ENCODE measurements at regions not wholly inside any gene's neighbourhood (a gene's known extent, or its start where the extent isn't known, plus 50 kb on each side); places are given as distances from the start of the nearest gene placed in this dataset.

DNA sequence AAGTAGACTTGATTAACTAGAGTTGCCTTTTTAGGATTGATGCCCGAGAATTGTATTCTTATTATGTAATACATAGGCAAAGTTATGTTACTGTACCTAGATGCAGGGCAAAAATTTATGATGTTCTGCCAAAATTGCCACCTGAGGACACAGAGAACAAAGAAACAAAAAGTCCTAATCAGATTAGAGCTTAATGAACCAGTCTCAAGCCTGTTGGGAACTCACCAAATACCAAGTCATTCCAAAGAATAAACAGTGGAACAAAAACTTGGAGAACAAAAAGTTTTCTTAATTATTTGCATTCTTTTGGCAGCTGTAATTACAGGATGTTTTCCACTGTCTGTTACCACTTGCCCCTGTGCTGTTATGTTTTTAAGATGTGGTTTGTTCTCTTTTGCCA lies 154.7 kb upstream of the SGK1 start:
- POLR2A ChIA-PET: no interaction called here
- Histone ChIP-seq H3K27ac (no peak overlapping the region; a peak in 1 of 6 replicates), H3K9me3 (no peaks in the 10 kb centered on the region), H3K4me2 (no peak overlapping the region), H3K4me1 (peaks cover 21% of the 10 kb centered on the region), H3K4me3 (no peak overlapping the region)
- CTCF ChIA-PET: interaction anchor here (0.7 kb wide), 1 partner anchor 9 kb away, joined by 3 read pairs; no protein-coding TSS in a partner anchor
- DNase-seq (ENCODE audit: low read depth in 1 of 2, low spot score in 1 of 2): no peak
- WGBS (ENCODE audit: missing lambda C conversion rate): 78% methylated on average over 1 of the region's 1 CpG
- TF ChIP-seq CBX8 (IDR thresholded peaks at IDR 0.05) (no peak), EHMT2 (IDR thresholded peaks at IDR 0.05; ENCODE audit: low read depth) (no peak), CTCF (IDR thresholded peaks at IDR 0.05) (no peak), POLR2A (IDR thresholded peaks at IDR 0.05; ENCODE audit: low read length) (no peak), ESRRA (IDR thresholded peaks at IDR 0.05; ENCODE audit: borderline replicate concordance, low read length) (no peak), TP53 (CRISPR knock-in tag; IDR thresholded peaks at IDR 0.05) (no peak), KDM1A (IDR thresholded peaks at IDR 0.05; ENCODE audit: low read depth) (no peak), MAZ (IDR thresholded peaks at IDR 0.05; ENCODE audit: borderline replicate concordance, low read depth, low read length) (no peak), CHD4 (IDR thresholded peaks at IDR 0.05; ENCODE audit: borderline replicate concordance) (no peak), FOSL2 (IDR thresholded peaks at IDR 0.05) (no peak), FOSL2 (CRISPR knock-in tag; IDR thresholded peaks at IDR 0.05) (no peak), CBX2 (IDR thresholded peaks at IDR 0.05; ENCODE audit: borderline replicate concordance, low read depth) (no peak)
- ATAC-seq: no peak
- no peak for FAIRE-seq

DNA sequence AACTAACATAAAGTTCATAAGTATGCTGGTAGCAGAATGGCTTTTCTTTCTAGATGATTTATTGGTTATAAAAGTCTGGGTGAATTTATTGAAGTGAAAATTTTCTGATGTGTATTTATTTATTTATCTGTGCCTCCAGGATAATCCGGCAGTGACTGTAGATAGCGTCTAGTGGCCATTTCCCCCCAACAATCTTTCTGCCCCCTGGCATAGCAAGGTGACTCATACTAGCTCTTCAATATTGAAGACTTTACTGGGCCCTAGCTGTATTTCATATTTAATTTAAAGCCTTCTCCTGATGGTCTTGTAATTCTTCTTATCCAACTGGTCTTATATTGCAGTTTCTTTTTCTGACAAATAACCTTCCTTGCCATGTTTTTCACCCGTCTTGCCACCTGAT lies 154.1 kb upstream of the SGK1 start:
- DNase-seq (ENCODE audit: low read depth in 1 of 2, low spot score in 1 of 2) (no peak), ATAC-seq (no peak), FAIRE-seq (no peak)
- H3K4me1 ChIP-seq: peaks cover 27% of the 10 kb centered on the region
- H3K4me3 ChIP-seq: no peak overlapping the region
- POLR2A ChIA-PET: no interaction called here
- H3K27ac ChIP-seq: peak overlapping the region in 1 of 2 experiments; percentile 23; a peak in 1 of 6 replicates
- 78% methylated on average over 3 of the region's 3 CpGs for WGBS (ENCODE audit: missing lambda C conversion rate)
- H3K9me3 ChIP-seq: no peaks in the 10 kb centered on the region
- H3K4me2 ChIP-seq: no peak overlapping the region
- no peak for TF ChIP-seq SMC3 (IDR thresholded peaks at IDR 0.05)
- TF ChIP-seq HOXB13 (CRISPR knock-in tag; IDR thresholded peaks at IDR 0.05; ENCODE audit: low read depth): no peak
- TF ChIP-seq ZFP36 (IDR thresholded peaks at IDR 0.05; ENCODE audit: borderline replicate concordance, partially characterized antibody): no peak
- no peak for TF ChIP-seq JUN (IDR thresholded peaks at IDR 0.05)
- no peak for TF ChIP-seq BCL3 (IDR thresholded peaks at IDR 0.05)
- TF ChIP-seq NR3C1 (IDR thresholded peaks at IDR 0.05): no peak
- TF ChIP-seq FOXS1 (CRISPR knock-in tag; IDR thresholded peaks at IDR 0.05): no peak
- no peak for TF ChIP-seq RAD21 (conservative IDR thresholded peaks at IDR 0.05 in 1 of 2, IDR thresholded peaks at IDR 0.05 in 1 of 2)
- TF ChIP-seq RNF2 (IDR thresholded peaks at IDR 0.05; ENCODE audit: borderline replicate concordance, low read depth): no peak
- TF ChIP-seq, protein P1, sequence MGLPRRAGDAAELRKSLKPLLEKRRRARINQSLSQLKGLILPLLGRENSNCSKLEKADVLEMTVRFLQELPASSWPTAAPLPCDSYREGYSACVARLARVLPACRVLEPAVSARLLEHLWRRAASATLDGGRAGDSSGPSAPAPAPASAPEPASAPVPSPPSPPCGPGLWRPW (IDR thresholded peaks at IDR 0.05): no peak
- no peak for TF ChIP-seq PHF8 (IDR thresholded peaks at IDR 0.05; ENCODE audit: borderline replicate concordance, low read depth)
- TF ChIP-seq RFX5 (IDR thresholded peaks at IDR 0.05): no peak
- CTCF ChIA-PET: interaction anchor here (0.7 kb wide), 1 partner anchor 8 kb away, joined by 3 read pairs; no protein-coding TSS in a partner anchor
